Mammary epithelial cell (primary cell): ENCODE measurements at regions not wholly inside any gene's neighbourhood (a gene's known extent, or its start where the extent isn't known, plus 50 kb on each side); places are given as distances from the start of the nearest gene placed in this dataset.

ENCODE experiments used
- CTCF ChIP-seq, 2 donors: IDR thresholded peaks in 1 of 2; conservative IDR thresholded peaks in 1 of 2; 2 replicates each; pipeline ENCODE4 v1.5.1; 2011 to 2012; ENCODE audit warnings: inconsistent platforms in 2 of 2, low read length in 2 of 2, mild to moderate bottlenecking in 2 of 2, control low read depth in 1 of 2, low read depth in 1 of 2; ENCODE audit not compliant: insufficient read depth in 1 of 2; ENCODE audit errors: extremely low read depth in 1 of 2
- EZH2 ChIP-seq: IDR thresholded peaks from 2 replicates; pipeline ENCODE4 v1.6.1; 2012; ENCODE audit warnings: low read length, inconsistent platforms, borderline replicate concordance

DNA sequence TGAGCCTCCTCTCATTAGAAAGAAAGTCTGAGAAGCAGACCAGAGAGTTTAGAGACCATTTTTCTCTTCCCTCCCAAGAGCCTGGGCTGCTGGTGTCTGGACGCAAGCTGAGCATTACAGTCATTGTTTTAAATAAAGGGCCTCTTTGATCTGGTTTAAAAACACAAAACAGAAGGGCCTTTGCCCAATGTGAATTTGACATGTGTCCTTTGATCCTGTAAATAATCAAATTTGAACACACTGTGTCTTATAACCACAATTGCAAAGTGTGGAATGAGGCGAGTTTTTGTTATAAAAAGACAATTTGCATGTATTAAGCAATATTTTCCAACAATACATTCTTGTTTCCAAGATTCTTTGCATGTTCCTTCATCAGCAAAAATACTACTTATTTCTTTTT is 158.5 kb downstream of the C7orf25 start:
- TF ChIP-seq CTCF (conservative IDR thresholded peaks at IDR 0.05 in 1 of 2, IDR thresholded peaks at IDR 0.05 in 1 of 2; ENCODE audit: extremely low read depth in 1 of 2, insufficient read depth in 1 of 2, low read depth in 1 of 2, low read length in 2 of 2) (no peak), EZH2 (no peak)
